ENCODE measurements at regions not wholly inside any gene's neighbourhood (a gene's known extent, or its start where the extent isn't known, plus 50 kb on each side); places are given as distances from the start of the nearest gene placed in this dataset.

- TF ChIP-seq, protein P1, sequence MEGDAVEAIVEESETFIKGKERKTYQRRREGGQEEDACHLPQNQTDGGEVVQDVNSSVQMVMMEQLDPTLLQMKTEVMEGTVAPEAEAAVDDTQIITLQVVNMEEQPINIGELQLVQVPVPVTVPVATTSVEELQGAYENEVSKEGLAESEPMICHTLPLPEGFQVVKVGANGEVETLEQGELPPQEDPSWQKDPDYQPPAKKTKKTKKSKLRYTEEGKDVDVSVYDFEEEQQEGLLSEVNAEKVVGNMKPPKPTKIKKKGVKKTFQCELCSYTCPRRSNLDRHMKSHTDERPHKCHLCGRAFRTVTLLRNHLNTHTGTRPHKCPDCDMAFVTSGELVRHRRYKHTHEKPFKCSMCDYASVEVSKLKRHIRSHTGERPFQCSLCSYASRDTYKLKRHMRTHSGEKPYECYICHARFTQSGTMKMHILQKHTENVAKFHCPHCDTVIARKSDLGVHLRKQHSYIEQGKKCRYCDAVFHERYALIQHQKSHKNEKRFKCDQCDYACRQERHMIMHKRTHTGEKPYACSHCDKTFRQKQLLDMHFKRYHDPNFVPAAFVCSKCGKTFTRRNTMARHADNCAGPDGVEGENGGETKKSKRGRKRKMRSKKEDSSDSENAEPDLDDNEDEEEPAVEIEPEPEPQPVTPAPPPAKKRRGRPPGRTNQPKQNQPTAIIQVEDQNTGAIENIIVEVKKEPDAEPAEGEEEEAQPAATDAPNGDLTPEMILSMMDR (IDR thresholded peaks at IDR 0.05; ENCODE audit: insufficient read depth, low read depth, low read length), result no peak
- TF ChIP-seq EZH2 (IDR thresholded peaks at IDR 0.05; ENCODE audit: insufficient read depth, low read length), result no peak
Observed at GRCh38 chr14:105930572-105930971, 404.2 kb downstream of the TMEM121 start.
